ENCODE measurements at regions not wholly inside any gene's neighbourhood (a gene's known extent, or its start where the extent isn't known, plus 50 kb on each side); places are given as distances from the start of the nearest gene placed in this dataset.

DNA sequence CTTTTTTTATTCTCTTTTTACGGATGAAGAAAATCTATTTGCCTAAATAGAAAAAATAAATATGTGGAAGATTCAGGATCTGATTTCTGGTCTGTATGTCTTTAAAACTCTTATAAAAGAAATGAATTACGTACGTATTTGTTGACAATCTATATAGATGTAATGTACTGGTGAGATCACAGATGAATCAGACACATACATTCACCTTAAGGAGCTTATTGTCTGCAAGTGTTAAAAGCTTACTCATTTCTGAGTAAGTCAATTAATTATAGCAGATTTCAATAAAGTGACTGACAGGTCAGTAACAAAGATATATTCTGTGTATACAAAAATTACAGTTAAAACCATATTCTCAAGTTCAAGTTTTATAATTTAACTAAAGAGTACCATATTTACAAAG lies 66.6 kb upstream of the NAF1 start:
- no peak for TF ChIP-seq ZFX (IDR thresholded peaks at IDR 0.05; ENCODE audit: borderline replicate concordance)
- TF ChIP-seq, protein P1, sequence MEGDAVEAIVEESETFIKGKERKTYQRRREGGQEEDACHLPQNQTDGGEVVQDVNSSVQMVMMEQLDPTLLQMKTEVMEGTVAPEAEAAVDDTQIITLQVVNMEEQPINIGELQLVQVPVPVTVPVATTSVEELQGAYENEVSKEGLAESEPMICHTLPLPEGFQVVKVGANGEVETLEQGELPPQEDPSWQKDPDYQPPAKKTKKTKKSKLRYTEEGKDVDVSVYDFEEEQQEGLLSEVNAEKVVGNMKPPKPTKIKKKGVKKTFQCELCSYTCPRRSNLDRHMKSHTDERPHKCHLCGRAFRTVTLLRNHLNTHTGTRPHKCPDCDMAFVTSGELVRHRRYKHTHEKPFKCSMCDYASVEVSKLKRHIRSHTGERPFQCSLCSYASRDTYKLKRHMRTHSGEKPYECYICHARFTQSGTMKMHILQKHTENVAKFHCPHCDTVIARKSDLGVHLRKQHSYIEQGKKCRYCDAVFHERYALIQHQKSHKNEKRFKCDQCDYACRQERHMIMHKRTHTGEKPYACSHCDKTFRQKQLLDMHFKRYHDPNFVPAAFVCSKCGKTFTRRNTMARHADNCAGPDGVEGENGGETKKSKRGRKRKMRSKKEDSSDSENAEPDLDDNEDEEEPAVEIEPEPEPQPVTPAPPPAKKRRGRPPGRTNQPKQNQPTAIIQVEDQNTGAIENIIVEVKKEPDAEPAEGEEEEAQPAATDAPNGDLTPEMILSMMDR (IDR thresholded peaks at IDR 0.05) = no peak
- H3K27ac ChIP-seq = no peak overlapping the region

DNA sequence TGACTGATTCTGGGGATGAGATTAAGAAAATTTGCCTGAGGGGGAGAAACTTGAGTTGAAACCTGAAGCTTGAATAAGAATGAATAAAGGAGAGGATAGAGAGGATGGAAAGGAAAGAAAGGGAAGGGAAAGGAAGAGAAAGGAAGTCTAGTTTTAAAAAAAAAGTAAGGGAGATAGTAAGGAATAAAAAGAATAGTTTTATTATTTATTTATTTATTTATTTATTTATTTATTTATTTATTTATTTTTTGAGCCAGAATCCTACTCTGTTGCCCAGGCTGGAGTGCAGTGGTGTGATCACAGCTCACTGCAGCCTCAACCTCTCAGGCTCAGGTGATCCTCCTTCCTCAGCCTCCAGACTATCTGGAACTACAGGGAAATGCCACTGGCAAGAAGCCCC lies 62.0 kb upstream of the NAF1 start:
- TF ChIP-seq, protein P1 (IDR thresholded peaks at IDR 0.05) = no peak
- TF ChIP-seq ZFX (IDR thresholded peaks at IDR 0.05; ENCODE audit: borderline replicate concordance) = no peak
- no peak overlapping the region for H3K27ac ChIP-seq

GRCh38 chr4:163221467-163221866 lies 54.8 kb upstream of the NAF1 start:
- no peak for TF ChIP-seq ZFX (IDR thresholded peaks at IDR 0.05; ENCODE audit: borderline replicate concordance)
- TF ChIP-seq, protein P1 (IDR thresholded peaks at IDR 0.05) = no peak

GRCh38 chr4:163217505-163217904 lies 50.8 kb upstream of the NAF1 start:
- H3K27ac ChIP-seq = no peak overlapping the region
- no peak for TF ChIP-seq ZFX (IDR thresholded peaks at IDR 0.05; ENCODE audit: borderline replicate concordance)
- TF ChIP-seq, protein P1 (IDR thresholded peaks at IDR 0.05) = no peak

More at GRCh38 chr4:163221467-163221866, 54.8 kb upstream of the NAF1 start:
- H3K27ac ChIP-seq = no peak overlapping the region

All from 22Rv1 (cell line).